ENCODE measurements at regions not wholly inside any gene's neighbourhood (a gene's known extent, or its start where the extent isn't known, plus 50 kb on each side); places are given as distances from the start of the nearest gene placed in this dataset.

- DNase-seq (ENCODE audit: low read depth), result peak; percentile 82
- no peak overlapping the region for H3K4me3 ChIP-seq (replicated peaks; ENCODE audit: low read depth, low read length)
- peak; percentile 79 for TF ChIP-seq CTCF (IDR thresholded peaks at IDR 0.05; ENCODE audit: low read length, missing control alignments)
Observed at GRCh38 chr11:127843483-127844396, 743.6 kb downstream of the ETS1 start.

GRCh38 chr11:127825183-127825582, 762.2 kb downstream of the ETS1 start:
- H3K4me3 ChIP-seq (replicated peaks; ENCODE audit: low read depth, low read length), result no peak overlapping the region
- TF ChIP-seq CTCF (IDR thresholded peaks at IDR 0.05; ENCODE audit: low read length, missing control alignments), result no peak
- DNase-seq (ENCODE audit: low read depth), result no peak

GRCh38 chr11:127818625-127819024, 768.7 kb downstream of the ETS1 start:
- DNase-seq (ENCODE audit: low read depth), result no peak
- no peak for TF ChIP-seq CTCF (IDR thresholded peaks at IDR 0.05; ENCODE audit: low read length, missing control alignments)
- H3K4me3 ChIP-seq (replicated peaks; ENCODE audit: low read depth, low read length), result no peak overlapping the region

GRCh38 chr11:127816962-127817361, 770.4 kb downstream of the ETS1 start:
- H3K4me3 ChIP-seq (replicated peaks; ENCODE audit: low read depth, low read length), result no peak overlapping the region
- no peak for TF ChIP-seq CTCF (IDR thresholded peaks at IDR 0.05; ENCODE audit: low read length, missing control alignments)
- DNase-seq (ENCODE audit: low read depth), result no peak

GRCh38 chr11:127815331-127815730, 772.0 kb downstream of the ETS1 start:
- no peak overlapping the region for H3K4me3 ChIP-seq (replicated peaks; ENCODE audit: low read depth, low read length)
- TF ChIP-seq CTCF (IDR thresholded peaks at IDR 0.05; ENCODE audit: low read length, missing control alignments), result no peak
- no peak for DNase-seq (ENCODE audit: low read depth)

GRCh38 chr11:127806501-127806900, 780.9 kb downstream of the ETS1 start:
- no peak overlapping the region for H3K4me3 ChIP-seq (replicated peaks; ENCODE audit: low read depth, low read length)
- no peak for DNase-seq (ENCODE audit: low read depth)
- TF ChIP-seq CTCF (IDR thresholded peaks at IDR 0.05; ENCODE audit: low read length, missing control alignments), result no peak

GRCh38 chr11:127805771-127806170, 781.6 kb downstream of the ETS1 start:
- DNase-seq (ENCODE audit: low read depth), result no peak
- no peak overlapping the region for H3K4me3 ChIP-seq (replicated peaks; ENCODE audit: low read depth, low read length)
- TF ChIP-seq CTCF (IDR thresholded peaks at IDR 0.05; ENCODE audit: low read length, missing control alignments), result no peak

Measured in fibroblast of pulmonary artery (primary cell).